Ishikawa (cell line): ENCODE measurements at regions not wholly inside any gene's neighbourhood (a gene's known extent, or its start where the extent isn't known, plus 50 kb on each side); places are given as distances from the start of the nearest gene placed in this dataset.

Experiments
- EP300 ChIP-seq: IDR thresholded peaks from 2 replicates; pipeline ENCODE4 v1.6.1; 2012; ENCODE audit warnings: borderline replicate concordance
- MAX ChIP-seq: IDR thresholded peaks from 2 replicates; pipeline ENCODE4 v1.6.1; 2012
- NFIC ChIP-seq: IDR thresholded peaks from 2 replicates; pipeline ENCODE4 v1.6.1; 2012
- RAD21 ChIP-seq: IDR thresholded peaks from 2 replicates; pipeline ENCODE4 v1.6.1; 2012; ENCODE audit warnings: low read depth

DNA sequence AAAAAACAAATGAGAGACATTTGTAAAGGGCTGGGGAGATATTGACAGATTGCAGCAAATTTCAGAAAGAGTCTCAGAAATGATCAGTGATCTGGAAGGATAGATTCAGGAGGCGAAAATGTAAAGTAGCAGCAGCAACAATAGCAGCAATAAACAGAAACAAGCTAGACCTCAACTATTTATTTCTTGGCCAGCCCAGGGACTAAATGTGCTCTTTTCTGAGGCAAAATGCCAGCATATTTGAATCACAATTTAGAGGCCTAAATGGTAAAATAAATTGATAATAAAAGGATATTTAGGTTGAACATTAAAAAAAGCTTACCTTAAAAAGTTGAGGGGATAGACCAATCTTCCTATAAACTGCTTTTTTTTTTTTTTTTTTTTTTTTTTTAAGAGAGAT is 134.6 kb upstream of the ITGB1 start:
- TF ChIP-seq MAX (no peak), EP300 (no peak), RAD21 (no peak), NFIC (no peak)
